ENCODE measurements at regions not wholly inside any gene's neighbourhood (a gene's known extent, or its start where the extent isn't known, plus 50 kb on each side); places are given as distances from the start of the nearest gene placed in this dataset.
"Not testable (repeated sequence)": the region's sequence is repeated elsewhere in the genome, so short reads cannot be mapped to it uniquely, and the experiment has no call there.

GRCh38 chr5:60445427-60445826 is 254.5 kb downstream of the DEPDC1B start:
- no peak for DNase-seq (ENCODE audit: low read depth in 2 of 2)

DNA sequence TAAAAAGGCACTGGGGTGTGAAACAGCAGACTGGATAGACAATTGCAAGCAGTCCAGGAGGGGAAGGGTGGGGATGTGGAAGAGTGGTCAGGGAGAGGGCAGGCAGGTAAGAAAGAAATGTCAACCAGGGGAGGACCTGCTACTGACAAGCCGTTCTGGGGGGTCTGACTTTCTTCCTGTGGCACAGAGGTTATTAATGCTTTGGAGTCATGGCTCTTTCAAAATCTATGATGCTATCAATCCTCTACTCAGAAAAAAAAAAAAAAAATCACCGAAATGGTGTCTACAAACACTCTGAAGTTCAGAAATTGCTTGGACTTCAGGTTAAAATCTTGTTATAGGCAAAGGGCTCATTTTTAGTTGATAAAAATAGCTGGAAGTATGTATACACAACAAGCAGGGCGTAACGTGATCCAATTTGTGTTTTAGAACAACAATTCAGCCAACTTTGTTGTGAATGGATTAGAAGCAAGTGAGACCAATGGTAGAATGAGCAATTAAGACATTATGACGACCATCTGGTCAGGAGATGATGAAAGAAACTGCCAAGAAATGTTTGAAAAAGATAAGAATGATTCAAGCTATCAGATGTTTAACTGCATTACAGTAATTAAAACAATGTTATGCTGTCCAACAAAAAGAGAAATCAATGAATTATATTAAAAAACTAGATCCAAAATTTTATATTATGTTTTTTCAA is 255.2 kb downstream of the DEPDC1B start:
- no peak for DNase-seq (ENCODE audit: low read depth in 2 of 2)

DNA sequence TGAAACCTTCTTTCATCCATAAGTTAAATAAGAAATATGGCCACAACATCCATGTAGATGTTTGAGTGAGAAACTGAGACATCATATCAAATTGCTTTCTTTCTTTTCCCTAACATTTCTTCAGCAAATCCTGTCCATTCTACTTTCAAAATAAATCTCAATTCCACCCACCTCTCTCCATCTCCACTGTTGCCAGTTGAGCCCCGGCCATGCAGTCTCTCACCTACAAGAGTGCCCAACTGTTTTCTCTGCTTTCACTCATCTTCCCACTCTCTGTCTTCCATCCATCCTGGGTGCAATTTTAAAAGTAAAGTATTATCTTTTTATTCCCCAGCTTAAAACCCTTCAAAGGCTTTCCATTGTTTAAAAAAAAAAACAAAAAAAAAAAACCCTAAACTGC is 260.4 kb downstream of the DEPDC1B start:
- DNase-seq (ENCODE audit: low read depth in 2 of 2): no peak

DNA sequence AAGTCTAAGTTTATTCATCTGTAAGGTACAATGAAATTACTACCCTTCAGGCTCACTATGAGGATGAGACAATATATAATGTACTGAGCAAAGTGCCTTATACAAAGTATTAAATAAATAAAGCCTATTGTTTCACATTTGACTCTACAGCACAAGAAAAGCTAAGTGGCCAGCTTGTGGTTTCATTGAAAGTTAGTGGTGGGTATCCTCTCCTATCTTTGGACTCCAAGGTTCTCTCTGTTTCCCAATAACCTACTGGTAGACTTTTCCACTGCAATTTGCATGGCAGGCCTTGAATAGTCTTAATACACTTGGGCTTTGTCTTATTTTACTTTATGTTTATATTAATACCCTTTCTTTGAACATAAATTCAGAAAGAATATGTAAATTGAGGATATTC is 262.7 kb downstream of the DEPDC1B start:
- no peak for DNase-seq (ENCODE audit: low read depth in 2 of 2)

DNA sequence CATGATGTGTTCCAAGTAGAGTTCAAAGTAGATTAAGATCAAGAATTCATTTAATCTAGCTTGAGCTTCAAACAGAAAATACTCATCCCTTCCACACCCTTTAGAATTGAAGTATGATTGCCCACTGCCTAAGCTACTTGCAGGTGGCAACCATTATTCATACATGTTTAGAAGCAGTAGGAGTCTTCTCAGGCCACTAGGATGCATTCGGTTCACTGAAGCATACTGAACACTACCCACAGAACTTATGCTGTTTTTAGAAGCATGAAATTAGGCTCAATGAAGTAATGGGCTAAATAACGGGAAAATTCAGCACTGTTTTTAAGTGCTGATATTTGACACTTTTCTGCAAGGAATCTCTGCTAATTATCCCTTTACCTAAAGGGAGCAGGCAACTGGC is 263.4 kb downstream of the DEPDC1B start:
- no peak for DNase-seq (ENCODE audit: low read depth in 2 of 2)

DNA sequence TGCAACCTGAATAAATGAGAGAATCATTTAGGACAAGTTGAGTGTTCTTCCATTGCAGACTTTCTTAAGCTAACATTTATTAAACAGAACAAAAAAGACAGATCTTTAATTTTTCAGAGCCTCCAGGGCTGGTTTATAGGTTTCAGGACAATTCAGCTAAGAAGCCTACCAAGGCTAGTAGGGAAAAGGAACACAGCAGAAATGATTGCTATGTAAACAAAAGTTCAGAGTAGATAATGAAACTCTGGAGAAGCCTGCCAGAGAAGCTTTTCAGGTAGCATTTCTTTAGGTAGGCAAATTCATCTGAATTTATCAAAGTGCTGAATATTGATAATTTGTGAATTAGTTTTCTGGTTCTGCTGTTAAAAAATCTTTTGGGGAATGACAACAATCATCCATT is 264.2 kb downstream of the DEPDC1B start:
- DNase-seq (ENCODE audit: low read depth in 2 of 2): no peak

DNA sequence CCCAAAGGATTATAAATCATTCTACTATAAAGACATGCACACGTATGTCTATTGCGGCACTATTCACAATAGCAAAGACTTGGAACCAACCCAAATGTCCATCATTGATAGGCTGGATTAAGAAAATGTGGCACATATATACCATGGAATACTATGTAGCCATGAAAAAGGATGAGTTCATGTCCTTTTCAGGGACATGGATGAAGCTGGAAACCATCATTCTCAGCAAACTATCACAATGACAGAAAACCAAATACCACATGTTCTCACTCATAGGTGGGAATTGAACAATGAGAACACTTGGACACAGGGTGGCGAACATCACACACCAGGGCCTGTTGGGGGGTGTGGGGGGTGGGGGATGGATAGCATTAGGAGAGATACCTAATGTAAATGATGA is 273.8 kb downstream of the DEPDC1B start:
- DNase-seq (ENCODE audit: low read depth in 2 of 2): not testable (repeated sequence)

GRCh38 chr5:60420773-60421172 is 279.2 kb downstream of the DEPDC1B start:
- not testable (repeated sequence) for DNase-seq (ENCODE audit: low read depth in 2 of 2)

DNA sequence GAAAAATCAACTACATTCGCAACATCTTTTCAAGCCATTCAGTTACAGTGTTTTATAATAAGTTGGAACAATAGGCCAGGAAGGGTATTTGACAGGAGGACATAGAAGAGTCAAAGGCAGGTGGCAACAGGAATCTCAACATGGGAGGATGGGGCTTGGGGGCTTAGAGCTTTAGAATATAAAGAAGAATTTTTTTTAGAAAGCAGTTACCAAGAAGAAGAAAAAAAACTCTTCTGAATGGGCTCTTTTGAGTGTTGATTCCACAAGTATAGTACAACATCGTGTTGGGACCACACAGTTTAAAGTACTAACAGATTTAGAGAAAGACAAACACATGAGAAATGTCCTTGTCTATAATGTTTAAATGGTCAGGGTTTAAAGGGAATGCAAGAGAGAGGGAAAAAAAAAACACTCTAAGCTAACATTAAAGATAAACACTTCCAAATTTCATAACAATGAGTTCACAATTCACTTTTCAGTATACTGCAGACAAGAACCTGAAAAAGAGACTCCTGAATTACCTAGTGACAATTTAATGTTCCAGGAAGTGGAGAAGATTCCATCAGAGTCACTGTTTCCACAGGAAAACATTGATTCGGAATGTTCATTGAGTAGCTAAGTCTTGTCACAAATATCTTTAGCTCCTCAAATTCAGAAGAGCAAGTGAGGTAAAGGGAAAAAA is 282.3 kb downstream of the DEPDC1B start:
- no peak for DNase-seq (ENCODE audit: low read depth in 2 of 2)

DNA sequence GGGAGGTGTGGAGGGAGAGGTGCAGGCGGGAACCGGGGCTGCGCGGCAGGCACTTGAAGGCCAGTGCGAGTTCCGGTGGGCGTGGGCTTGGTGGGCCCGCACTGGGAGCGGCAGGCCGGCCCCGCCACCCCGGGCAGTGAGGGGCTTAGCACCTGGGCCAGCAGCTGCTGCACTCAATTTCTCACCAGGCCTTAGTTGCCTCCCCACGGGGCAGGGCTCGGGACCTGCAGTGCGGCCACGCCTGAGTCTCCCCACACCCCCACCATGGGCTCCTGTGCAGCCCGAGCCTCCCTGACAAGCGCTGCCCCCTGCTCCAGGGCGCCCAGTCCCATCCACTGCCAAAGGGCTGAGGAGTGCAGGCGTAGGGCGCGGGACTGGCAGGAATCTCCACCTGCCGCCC is 284.5 kb downstream of the DEPDC1B start:
- no peak for DNase-seq (ENCODE audit: low read depth in 2 of 2)

GRCh38 chr5:60410427-60410826 is 289.5 kb downstream of the DEPDC1B start:
- no peak for DNase-seq (ENCODE audit: low read depth in 2 of 2)

DNA sequence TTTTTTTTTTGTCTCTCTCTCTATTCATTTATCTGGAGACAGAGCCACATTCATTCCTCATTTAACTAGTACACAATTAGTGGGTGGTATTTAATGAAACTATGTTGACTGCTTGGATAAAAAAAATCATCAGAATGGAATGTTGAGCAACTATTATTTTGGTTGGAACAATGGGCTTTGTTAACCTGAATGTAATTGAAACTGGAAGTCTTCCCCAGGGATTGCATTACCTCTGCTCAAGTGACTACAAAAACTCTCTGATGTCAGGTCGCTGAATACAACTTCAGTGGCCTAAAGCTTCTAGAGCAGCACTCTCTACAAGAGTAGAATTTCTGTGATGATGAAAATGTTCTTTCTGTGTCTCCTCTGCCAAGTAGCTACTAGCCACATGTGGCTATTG is 295.8 kb downstream of the DEPDC1B start:
- no peak for DNase-seq (ENCODE audit: low read depth in 2 of 2)

- no peak for DNase-seq (ENCODE audit: low read depth in 2 of 2)
Observed at GRCh38 chr5:60403343-60404006, 296.5 kb downstream of the DEPDC1B start.

DNA sequence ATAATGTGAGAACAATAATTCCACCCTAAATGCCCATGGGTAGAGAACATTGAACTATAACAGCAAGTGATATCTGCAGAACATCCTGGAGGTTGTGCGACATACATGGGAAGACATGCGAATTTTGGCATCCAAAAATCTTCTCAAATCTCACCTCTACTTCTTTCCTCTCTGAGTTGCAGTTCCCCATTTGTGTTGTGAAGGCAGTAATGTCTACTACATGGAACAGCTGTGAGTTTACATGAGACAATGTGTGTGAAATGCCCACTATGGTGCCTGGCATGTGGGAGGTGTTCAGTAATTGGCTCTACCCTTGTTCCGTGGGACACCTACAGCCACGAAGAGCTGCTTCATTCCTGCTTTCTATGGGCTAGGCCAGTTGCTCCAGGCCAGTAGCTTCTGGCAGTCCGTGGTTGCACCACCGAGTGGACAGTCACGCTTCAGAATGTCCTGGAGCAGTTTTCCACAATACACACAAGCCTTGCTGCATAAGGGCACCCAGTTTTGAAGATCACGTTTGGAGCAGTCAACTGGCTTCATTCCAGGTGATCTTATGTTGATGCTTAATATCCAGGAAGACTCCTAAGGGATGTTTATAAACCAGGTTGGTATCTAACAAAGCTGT is 297.7 kb downstream of the DEPDC1B start:
- no peak for DNase-seq (ENCODE audit: low read depth in 2 of 2)

GRCh38 chr5:60401526-60401925 is 298.4 kb downstream of the DEPDC1B start:
- DNase-seq (ENCODE audit: low read depth in 2 of 2): no peak

DNA sequence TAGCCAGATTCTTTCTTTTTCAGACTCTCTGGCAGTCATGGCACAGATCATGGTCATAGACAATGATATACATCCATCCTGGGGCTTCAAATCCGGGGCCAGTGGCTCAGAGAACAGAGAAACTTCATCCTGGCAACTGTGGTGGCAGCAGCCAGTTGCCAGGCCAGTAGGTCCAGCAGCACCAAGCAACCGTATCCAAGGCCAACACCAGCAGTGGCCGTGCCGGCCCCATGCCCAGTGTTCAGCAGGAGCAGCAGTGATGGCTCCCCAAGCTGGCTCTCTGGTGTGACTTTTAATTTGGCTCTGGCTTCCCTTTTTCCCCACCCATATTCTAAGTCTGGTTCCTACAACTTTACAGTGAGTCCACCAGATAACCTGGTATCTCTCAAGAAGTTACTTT is 300.5 kb downstream of the DEPDC1B start:
- no peak for DNase-seq (ENCODE audit: low read depth in 2 of 2)

DNA sequence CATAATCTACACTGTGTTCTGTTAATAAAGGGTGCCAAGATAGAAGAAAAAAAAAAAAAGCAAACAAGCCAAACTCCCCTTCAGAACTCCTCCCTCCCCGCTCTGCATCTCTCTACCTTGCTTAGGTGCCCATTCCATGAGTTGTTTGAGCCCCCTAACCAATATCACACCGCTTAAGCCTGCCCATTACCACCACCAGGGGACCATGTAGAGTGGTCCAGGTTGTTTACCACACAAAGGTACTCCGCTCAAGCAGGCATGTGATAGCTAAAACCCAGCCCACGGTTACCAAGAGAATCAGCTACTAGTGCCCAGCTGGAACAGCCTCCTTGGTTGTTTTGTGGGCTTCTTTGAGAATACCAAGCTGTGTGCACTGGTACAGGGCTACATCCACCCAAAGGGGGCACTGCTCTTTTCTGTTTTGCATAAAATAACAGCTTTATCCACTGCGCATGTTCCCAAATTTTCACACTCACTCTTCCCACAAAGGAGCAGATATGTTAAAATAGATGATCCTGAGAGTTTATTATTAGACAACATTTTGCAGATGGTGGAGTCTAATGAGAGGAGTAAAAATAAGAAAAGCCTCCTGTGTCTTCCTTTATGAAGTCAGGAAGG is 304.1 kb downstream of the DEPDC1B start:
- DNase-seq (ENCODE audit: low read depth in 2 of 2): no peak

- DNase-seq (ENCODE audit: low read depth in 2 of 2): no peak
Observed at GRCh38 chr5:60387051-60387440, 312.9 kb downstream of the DEPDC1B start.

GRCh38 chr5:60386436-60387050 is 313.4 kb downstream of the DEPDC1B start:
- DNase-seq (ENCODE audit: low read depth in 2 of 2): no peak

GRCh38 chr5:60382716-60383115 is 317.2 kb downstream of the DEPDC1B start:
- DNase-seq (ENCODE audit: low read depth in 2 of 2): no peak

- no peak for DNase-seq (ENCODE audit: low read depth in 2 of 2)
Observed at GRCh38 chr5:60379907-60380306, 320.1 kb downstream of the DEPDC1B start.

GRCh38 chr5:60377826-60378225 is 322.1 kb downstream of the DEPDC1B start:
- DNase-seq (ENCODE audit: low read depth in 2 of 2): no peak
